H1 (cell line): ENCODE measurements at regions not wholly inside any gene's neighbourhood (a gene's known extent, or its start where the extent isn't known, plus 50 kb on each side); places are given as distances from the start of the nearest gene placed in this dataset.

Experiments used
- CTCF ChIA-PET: fragments of 300-600 bp; sonication (Branson Sonifier 250); formaldehyde crosslinking; loops from one replicate; lab custom pipeline; 2021; ENCODE audit not compliant: partially characterized antibody; lab: Charles Lee
- POLR2A ChIA-PET: fragments of 300-600 bp; sonication (Branson Sonifier 250); formaldehyde crosslinking; loops from one replicate; lab custom pipeline; 2021; ENCODE audit warnings: inconsistent platforms; ENCODE audit not compliant: partially characterized antibody; lab: Charles Lee
- DNase-seq, 2 experiments: peaks; one replicate each; pipeline versions ENCODE4 v3.0.0 to v3.0.0-alpha.2; 2010 to 2022; ENCODE audit warnings: low spot score in 2 of 2, low read depth in 1 of 2, mixed read lengths in 1 of 2
- FAIRE-seq: peaks from 2 replicates; lab custom pipeline; 2011; peaks lifted over from hg19 to GRCh38; lab: Jason Lieb, UNC
- H2AFZ ChIP-seq: 2 replicates; pipeline ENCODE4 v1.8.1; 2012; ENCODE audit warnings: low read length, inconsistent platforms
- H2AK5ac ChIP-seq: 2 replicates; pipeline ENCODE4 v1.6.1; 2013; ENCODE audit warnings: low read depth, low read length
- H2BK120ac ChIP-seq: replicated peaks from 2 replicates; pipeline ENCODE3; 2013; ENCODE audit warnings: low read depth, low read length, inconsistent platforms
- H2BK12ac ChIP-seq: 2 replicates; pipeline ENCODE4 v1.6.1; 2013; ENCODE audit warnings: low read depth, low read length
- H2BK15ac ChIP-seq: 2 replicates; pipeline ENCODE4 v1.6.1; 2013; ENCODE audit warnings: low read length
- H2BK20ac ChIP-seq: 2 replicates; pipeline ENCODE4 v1.6.1; 2013; ENCODE audit warnings: low read length
- H2BK5ac ChIP-seq: 2 replicates; pipeline ENCODE4 v1.6.1; 2013; ENCODE audit warnings: low read depth, low read length
- H3K14ac ChIP-seq: 2 replicates; pipeline ENCODE4 v1.6.1; 2013; ENCODE audit warnings: inconsistent platforms; ENCODE audit not compliant: insufficient read length
- H3K18ac ChIP-seq: 2 replicates; pipeline ENCODE4 v1.6.1; 2013; ENCODE audit warnings: low read length; ENCODE audit errors: extremely low read depth
- H3K23ac ChIP-seq: 2 replicates; pipeline ENCODE4 v1.6.1; 2013; ENCODE audit warnings: inconsistent platforms; ENCODE audit not compliant: insufficient read length
- H3K23me2 ChIP-seq: 2 replicates; pipeline ENCODE4 v1.6.1; 2013; ENCODE audit warnings: low read depth, low read length
- H3K27ac ChIP-seq: 2 replicates; pipeline ENCODE4 v1.6.1; 2011; ENCODE audit warnings: low read depth, low read length, inconsistent platforms
- H3K27me3 ChIP-seq, 4 experiments: replicated peaks in 1 of 4; 1 replicate in 1 of 4; 2 replicates in 3 of 4; pipeline versions ENCODE4 v1.6.1 to v1.8.1; 2011 to 2013; ENCODE audit warnings: low read length in 3 of 4, mild to moderate bottlenecking in 3 of 4, inconsistent platforms in 2 of 4, mixed read lengths in 2 of 4, moderate library complexity in 1 of 4; ENCODE audit not compliant: control insufficient read depth in 3 of 4, insufficient read depth in 3 of 4; ENCODE audit errors: extremely low read depth in 1 of 4
- H3K36me3 ChIP-seq, 4 experiments: 2 replicates each; pipeline versions ENCODE4 v1.6.1 to v1.8.1; 2011 to 2013; ENCODE audit warnings: mild to moderate bottlenecking in 4 of 4, low read length in 3 of 4, moderate library complexity in 2 of 4, control low read depth in 1 of 4, inconsistent platforms in 1 of 4; ENCODE audit not compliant: insufficient read depth in 4 of 4, control insufficient read depth in 2 of 4
- H3K4ac ChIP-seq: replicated peaks from 2 replicates; pipeline ENCODE3; 2013; ENCODE audit warnings: low read length, low read depth, mixed read lengths, inconsistent platforms; ENCODE audit not compliant: insufficient read length
- H3K4me1 ChIP-seq, 4 experiments: replicated peaks in 1 of 4; 1 replicate in 1 of 4; 2 replicates in 3 of 4; pipeline versions ENCODE4 v1.6.1 to v1.8.1; 2011 to 2013; ENCODE audit warnings: low read length in 3 of 4, inconsistent platforms in 2 of 4, mixed read lengths in 1 of 4; ENCODE audit not compliant: insufficient read depth in 4 of 4, control insufficient read depth in 3 of 4
- H3K4me2 ChIP-seq, 2 experiments: 2 replicates each; pipeline versions ENCODE4 v1.6.1 to v1.8.1; 2011 to 2013; ENCODE audit warnings: low read depth in 2 of 2, low read length in 2 of 2, control low read depth in 1 of 2, inconsistent platforms in 1 of 2, mild to moderate bottlenecking in 1 of 2; ENCODE audit not compliant: insufficient read depth in 1 of 2
- H3K4me3 ChIP-seq, 4 experiments: fragments of 200-600, 300-600 bp in 1 of 4; sonication (generic), shearing (Covaris generic), sonication (Bioruptor Twin) in 1 of 4; 2 replicates each; pipeline versions ENCODE4 v1.5.1 to v1.8.1; 2011 to 2016; ENCODE audit warnings: low read length in 4 of 4, low read depth in 3 of 4, control low read depth in 2 of 4, inconsistent platforms in 2 of 4, mild to moderate bottlenecking in 2 of 4, mixed read lengths in 1 of 4, moderate library complexity in 1 of 4; ENCODE audit not compliant: insufficient read depth in 2 of 4; ENCODE audit errors: extremely low read depth in 1 of 4
- H3K56ac ChIP-seq: replicated peaks from 2 replicates; pipeline ENCODE3; 2013; ENCODE audit warnings: low read depth, mild to moderate bottlenecking, mixed read lengths, low read length, inconsistent platforms; ENCODE audit not compliant: insufficient read length
- H3K79me1 ChIP-seq: 2 replicates; pipeline ENCODE4 v1.6.1; 2013; ENCODE audit warnings: low read depth, low read length, control low read depth
- H3K79me2 ChIP-seq, 2 experiments: 2 replicates each; pipeline versions ENCODE4 v1.6.1 to v1.8.1; 2012 to 2013; ENCODE audit warnings: low read length in 2 of 2, mild to moderate bottlenecking in 2 of 2, inconsistent platforms in 1 of 2; ENCODE audit not compliant: insufficient read depth in 2 of 2, control insufficient read depth in 1 of 2
- H3K9ac ChIP-seq, 4 experiments: replicated peaks in 1 of 4; 1 replicate in 1 of 4; 2 replicates in 3 of 4; pipeline versions ENCODE4 v1.6.1 to v1.8.1; 2011 to 2013; ENCODE audit warnings: low read depth in 3 of 4, low read length in 3 of 4, control low read depth in 2 of 4, mild to moderate bottlenecking in 2 of 4, moderate library complexity in 2 of 4, inconsistent platforms in 1 of 4; ENCODE audit errors: extremely low read depth in 1 of 4
- H3K9me3 ChIP-seq, 2 experiments: 2 replicates each; pipeline versions ENCODE4 v1.6.1 to v1.8.1; 2012 to 2013; ENCODE audit warnings: mild to moderate bottlenecking in 2 of 2, moderate library complexity in 2 of 2, control low read depth in 1 of 2, inconsistent platforms in 1 of 2, low read depth in 1 of 2, low read length in 1 of 2, mixed read lengths in 1 of 2; ENCODE audit not compliant: insufficient read depth in 2 of 2
- H4K20me1 ChIP-seq, 2 experiments: replicated peaks in 1 of 2; 2 replicates each; pipeline versions ENCODE3 to v1.8.1; 2011 to 2013; ENCODE audit warnings: inconsistent platforms in 2 of 2, low read length in 2 of 2, mild to moderate bottlenecking in 1 of 2; ENCODE audit not compliant: insufficient read depth in 2 of 2, control insufficient read depth in 1 of 2
- H4K5ac ChIP-seq: 2 replicates; pipeline ENCODE4 v1.6.1; 2013; ENCODE audit warnings: low read length, low read depth, mixed read lengths, inconsistent platforms; ENCODE audit not compliant: insufficient read length
- H4K8ac ChIP-seq: 2 replicates; pipeline ENCODE4 v1.8.0; 2013; ENCODE audit warnings: mild to moderate bottlenecking, moderate library complexity, low read length, inconsistent platforms; ENCODE audit not compliant: insufficient read depth; ENCODE audit errors: extremely low read depth
- H4K91ac ChIP-seq: replicated peaks from 2 replicates; pipeline ENCODE3; 2013; ENCODE audit warnings: low read length, mixed read lengths, inconsistent platforms; ENCODE audit not compliant: insufficient read length
- FOSL1 ChIP-seq: IDR thresholded peaks from 2 replicates; pipeline ENCODE4 v1.6.1; 2011; ENCODE audit warnings: mild to moderate bottlenecking, low read depth, low read length, moderate library complexity; ENCODE audit not compliant: insufficient read depth
- WGBS, 2 experiments: shearing (Covaris generic) in 1 of 2; methylation state at CpG; one replicate each; pipeline versions ENCODE4 v1.1.6 to v1.1.7; 2013 to 2015; ENCODE audit warnings: low lambda C conversion rate in 2 of 2, mixed read lengths in 2 of 2, inconsistent platforms in 1 of 2, low coverage in 1 of 2, missing lambda C conversion rate in 1 of 2; ENCODE audit not compliant: insufficient replicate concordance in 2 of 2, insufficient coverage in 1 of 2, insufficient read length in 1 of 2; ENCODE audit errors: extremely low coverage in 1 of 2, missing lambda C conversion rate in 1 of 2; 5-methylcytosine and 5-hydroxymethylcytosine counted together

GRCh38 chr10:9999627-10000026 lies 1018.0 kb upstream of the CELF2 start:
- POLR2A ChIA-PET, result no interaction called here
- TF ChIP-seq FOSL1, result no peak
- H2BK15ac ChIP-seq, result no peak overlapping the region
- H3K4ac ChIP-seq, result no peak overlapping the region
- no peak overlapping the region for H3K9ac ChIP-seq
- CTCF ChIA-PET, result interaction anchor here (0.6 to 1.2 kb wide), 2 partner anchors 9 to 32 kb away, joined by 3 read pairs; no protein-coding TSS in a partner anchor
- H3K18ac ChIP-seq, result no peak overlapping the region
- H3K23me2 ChIP-seq, result no peaks in the 10 kb centered on the region
- DNase-seq (no peak), FAIRE-seq (no peak)
- H3K4me1 ChIP-seq, result no peaks in the 10 kb centered on the region
- H3K23ac ChIP-seq, result no peak overlapping the region
- no peak overlapping the region for H2BK120ac ChIP-seq
- H3K9me3 ChIP-seq, result no peaks in the 10 kb centered on the region
- H4K20me1 ChIP-seq, result no peaks in the 10 kb centered on the region
- H3K27me3 ChIP-seq, result no peaks in the 10 kb centered on the region
- no peak overlapping the region for H3K4me2 ChIP-seq
- H3K27ac ChIP-seq, result no peak overlapping the region
- no peak overlapping the region for H4K5ac ChIP-seq
- no peak overlapping the region for H2AFZ ChIP-seq
- H3K79me1 ChIP-seq, result no peaks in the 10 kb centered on the region
- no peak overlapping the region for H2BK12ac ChIP-seq
- H2BK20ac ChIP-seq, result no peak overlapping the region
- no peak overlapping the region for H4K91ac ChIP-seq
- WGBS, 2 experiments, result 89% methylated on average over 5 of the region's 5 CpGs; no CpG with 5 or more reads in 1 of the 2 experiments
- H3K79me2 ChIP-seq, result no peaks in the 10 kb centered on the region
- no peak overlapping the region for H3K56ac ChIP-seq
- no peak overlapping the region for H4K8ac ChIP-seq
- H2BK5ac ChIP-seq, result no peak overlapping the region
- no peak overlapping the region for H3K14ac ChIP-seq
- H3K4me3 ChIP-seq, result no peak overlapping the region
- no peaks in the 10 kb centered on the region for H3K36me3 ChIP-seq
- H2AK5ac ChIP-seq, result no peak overlapping the region
